ENCODE measurements at regions not wholly inside any gene's neighbourhood (a gene's known extent, or its start where the extent isn't known, plus 50 kb on each side); places are given as distances from the start of the nearest gene placed in this dataset.

- no peaks in the 10 kb centered on the region for H3K9me3 ChIP-seq (ENCODE audit: low read length)
- no peaks in the 10 kb centered on the region for H3K79me2 ChIP-seq (replicated peaks; ENCODE audit: insufficient read depth, low read length)
- no peak overlapping the region for H3K4me2 ChIP-seq (ENCODE audit: low read length)
- no peaks in the 10 kb centered on the region for H3F3A ChIP-seq (ENCODE audit: insufficient read depth, low read length, poor library complexity, severe bottlenecking)
- no peak overlapping the region for H2AFZ ChIP-seq (ENCODE audit: low read depth, low read length)
- H3K27me3 ChIP-seq (ENCODE audit: insufficient read depth, low read depth, low read length): no peaks in the 10 kb centered on the region
- no peaks in the 10 kb centered on the region for H3K9me2 ChIP-seq (ENCODE audit: insufficient read depth, low read length)
- no peaks in the 10 kb centered on the region for H4K20me1 ChIP-seq (ENCODE audit: insufficient read depth)
- no peak overlapping the region for H3K4me3 ChIP-seq (ENCODE audit: low read length)
- TF ChIP-seq EP300 (conservative IDR thresholded peaks at IDR 0.05; ENCODE audit: poor library complexity, severe bottlenecking) (no peak), MXI1 (conservative IDR thresholded peaks at IDR 0.05; ENCODE audit: poor library complexity, severe bottlenecking) (no peak), POLR2AphosphoS5 (IDR thresholded peaks at IDR 0.05) (no peak), TAF1 (IDR thresholded peaks at IDR 0.05; ENCODE audit: low read depth) (no peak), SMC3 (conservative IDR thresholded peaks at IDR 0.05; ENCODE audit: poor library complexity) (no peak), EZH2 (IDR thresholded peaks at IDR 0.05; ENCODE audit: borderline replicate concordance, insufficient read depth, low read length, poor library complexity, severe bottlenecking) (no peak), RAD21 (conservative IDR thresholded peaks at IDR 0.05) (no peak), REST (IDR thresholded peaks at IDR 0.05; ENCODE audit: borderline replicate concordance) (no peak)
- TF ChIP-seq, protein P1, sequence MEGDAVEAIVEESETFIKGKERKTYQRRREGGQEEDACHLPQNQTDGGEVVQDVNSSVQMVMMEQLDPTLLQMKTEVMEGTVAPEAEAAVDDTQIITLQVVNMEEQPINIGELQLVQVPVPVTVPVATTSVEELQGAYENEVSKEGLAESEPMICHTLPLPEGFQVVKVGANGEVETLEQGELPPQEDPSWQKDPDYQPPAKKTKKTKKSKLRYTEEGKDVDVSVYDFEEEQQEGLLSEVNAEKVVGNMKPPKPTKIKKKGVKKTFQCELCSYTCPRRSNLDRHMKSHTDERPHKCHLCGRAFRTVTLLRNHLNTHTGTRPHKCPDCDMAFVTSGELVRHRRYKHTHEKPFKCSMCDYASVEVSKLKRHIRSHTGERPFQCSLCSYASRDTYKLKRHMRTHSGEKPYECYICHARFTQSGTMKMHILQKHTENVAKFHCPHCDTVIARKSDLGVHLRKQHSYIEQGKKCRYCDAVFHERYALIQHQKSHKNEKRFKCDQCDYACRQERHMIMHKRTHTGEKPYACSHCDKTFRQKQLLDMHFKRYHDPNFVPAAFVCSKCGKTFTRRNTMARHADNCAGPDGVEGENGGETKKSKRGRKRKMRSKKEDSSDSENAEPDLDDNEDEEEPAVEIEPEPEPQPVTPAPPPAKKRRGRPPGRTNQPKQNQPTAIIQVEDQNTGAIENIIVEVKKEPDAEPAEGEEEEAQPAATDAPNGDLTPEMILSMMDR (IDR thresholded peaks at IDR 0.05; ENCODE audit: poor library complexity, severe bottlenecking): no peak
- H3K27ac ChIP-seq (ENCODE audit: low read length): no peak overlapping the region
- no peak overlapping the region for H3K9ac ChIP-seq (ENCODE audit: low read length)
- H3K36me3 ChIP-seq (ENCODE audit: insufficient read depth, low read length): no peaks in the 10 kb centered on the region
Measured at GRCh38 chr6:19219931-19220330, 617.2 kb upstream of the ID4 start.

- H4K20me1 ChIP-seq (ENCODE audit: insufficient read depth): no peaks in the 10 kb centered on the region
- H2AFZ ChIP-seq (ENCODE audit: low read depth, low read length): no peak overlapping the region
- H3K27ac ChIP-seq (ENCODE audit: low read length): no peak overlapping the region
- no peak overlapping the region for H3K9ac ChIP-seq (ENCODE audit: low read length)
- no peaks in the 10 kb centered on the region for H3K9me2 ChIP-seq (ENCODE audit: insufficient read depth, low read length)
- H3K9me3 ChIP-seq (ENCODE audit: low read length): no peaks in the 10 kb centered on the region
- no peaks in the 10 kb centered on the region for H3K27me3 ChIP-seq (ENCODE audit: insufficient read depth, low read depth, low read length)
- no peak overlapping the region for H3K4me3 ChIP-seq (ENCODE audit: low read length)
- H3K36me3 ChIP-seq (ENCODE audit: insufficient read depth, low read length): no peaks in the 10 kb centered on the region
- no peak overlapping the region for H3K4me2 ChIP-seq (ENCODE audit: low read length)
- no peaks in the 10 kb centered on the region for H3K79me2 ChIP-seq (replicated peaks; ENCODE audit: insufficient read depth, low read length)
- TF ChIP-seq, protein P1 (IDR thresholded peaks at IDR 0.05; ENCODE audit: poor library complexity, severe bottlenecking): no peak
- H3F3A ChIP-seq (ENCODE audit: insufficient read depth, low read length, poor library complexity, severe bottlenecking): no peaks in the 10 kb centered on the region
Measured at GRCh38 chr6:19231878-19232561, 605.1 kb upstream of the ID4 start.
